Prostate gland (tissue), 2 donors: ENCODE measurements at regions not wholly inside any gene's neighbourhood (a gene's known extent, or its start where the extent isn't known, plus 50 kb on each side); places are given as distances from the start of the nearest gene placed in this dataset.

Experiments
- POLR2A ChIP-seq: fragments of 450-650 bp; IDR thresholded peaks from one replicate; pipeline ENCODE4 v1.6.1; 2016; ENCODE audit warnings: antibody characterized with exemption, mild to moderate bottlenecking
- POLR2AphosphoS5 ChIP-seq: sonication (generic); formaldehyde crosslinking; IDR thresholded peaks from one replicate; pipeline ENCODE4 v1.6.1; 2017; ENCODE audit warnings: antibody characterized with exemption
- TF ChIP-seq, protein P1 (sequence below), 4 experiments: fragments of 200-600 bp in 2 of 4; fragments of 450-650 bp in 2 of 4; sonication (generic) in 2 of 4; IDR thresholded peaks; 1 replicate in 3 of 4; 2 replicates in 1 of 4; pipeline ENCODE4 v1.5.1; 2016 to 2019; ENCODE audit warnings: antibody characterized with exemption in 4 of 4, mild to moderate bottlenecking in 2 of 4, moderate library complexity in 2 of 4

- TF ChIP-seq, protein P1, sequence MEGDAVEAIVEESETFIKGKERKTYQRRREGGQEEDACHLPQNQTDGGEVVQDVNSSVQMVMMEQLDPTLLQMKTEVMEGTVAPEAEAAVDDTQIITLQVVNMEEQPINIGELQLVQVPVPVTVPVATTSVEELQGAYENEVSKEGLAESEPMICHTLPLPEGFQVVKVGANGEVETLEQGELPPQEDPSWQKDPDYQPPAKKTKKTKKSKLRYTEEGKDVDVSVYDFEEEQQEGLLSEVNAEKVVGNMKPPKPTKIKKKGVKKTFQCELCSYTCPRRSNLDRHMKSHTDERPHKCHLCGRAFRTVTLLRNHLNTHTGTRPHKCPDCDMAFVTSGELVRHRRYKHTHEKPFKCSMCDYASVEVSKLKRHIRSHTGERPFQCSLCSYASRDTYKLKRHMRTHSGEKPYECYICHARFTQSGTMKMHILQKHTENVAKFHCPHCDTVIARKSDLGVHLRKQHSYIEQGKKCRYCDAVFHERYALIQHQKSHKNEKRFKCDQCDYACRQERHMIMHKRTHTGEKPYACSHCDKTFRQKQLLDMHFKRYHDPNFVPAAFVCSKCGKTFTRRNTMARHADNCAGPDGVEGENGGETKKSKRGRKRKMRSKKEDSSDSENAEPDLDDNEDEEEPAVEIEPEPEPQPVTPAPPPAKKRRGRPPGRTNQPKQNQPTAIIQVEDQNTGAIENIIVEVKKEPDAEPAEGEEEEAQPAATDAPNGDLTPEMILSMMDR (IDR thresholded peaks at IDR 0.05), result no peak
- TF ChIP-seq POLR2AphosphoS5 (no peak), POLR2A (no peak)
Measured at GRCh38 chr16:85446951-85447692, 166.0 kb upstream of the GSE1 start.
